ENCODE measurements at regions not wholly inside any gene's neighbourhood (a gene's known extent, or its start where the extent isn't known, plus 50 kb on each side); places are given as distances from the start of the nearest gene placed in this dataset.

GRCh38 chr15:35151782-35152181 is 66.7 kb upstream of the NANOGP8 start:
- DNase-seq: no peak

- DNase-seq: no peak
These were observed 66.3 kb upstream of the NANOGP8 start for GRCh38 chr15:35151381-35151780.

GRCh38 chr15:35150361-35150760 is 65.3 kb upstream of the NANOGP8 start:
- no peak for DNase-seq

- DNase-seq: no peak
These were observed 60.2 kb upstream of the NANOGP8 start for GRCh38 chr15:35145336-35145735.

GRCh38 chr15:35142578-35142977 is 57.5 kb upstream of the NANOGP8 start:
- DNase-seq: no peak

- peak in 1 of 5 experiments; percentile 17 for DNase-seq
These were observed 56.8 kb upstream of the NANOGP8 start for GRCh38 chr15:35141743-35142471.

GRCh38 chr15:35139822-35140221 is 54.7 kb upstream of the NANOGP8 start:
- DNase-seq: no peak

- DNase-seq: no peak
These were observed 52.1 kb upstream of the NANOGP8 start for GRCh38 chr15:35137190-35137574.

GRCh38 chr15:35136321-35137189 is 51.5 kb upstream of the NANOGP8 start:
- no peak for DNase-seq
